ENCODE measurements at regions not wholly inside any gene's neighbourhood (a gene's known extent, or its start where the extent isn't known, plus 50 kb on each side); places are given as distances from the start of the nearest gene placed in this dataset.
"Not testable (repeated sequence)": the region's sequence is repeated elsewhere in the genome, so short reads cannot be mapped to it uniquely, and the experiment has no call there.

- no peak for DNase-seq
Observed at GRCh38 chr13:87736849-87737385, 65.7 kb downstream of the SLITRK5 start.

- DNase-seq, result no peak
Observed at GRCh38 chr13:87754097-87754496, 82.9 kb downstream of the SLITRK5 start.

- DNase-seq, result no peak
Observed at GRCh38 chr13:87769445-87769844, 98.3 kb downstream of the SLITRK5 start.

- DNase-seq, result no peak
Observed at GRCh38 chr13:87777387-87777786, 106.2 kb downstream of the SLITRK5 start.

GRCh38 chr13:87778128-87778527, 107.0 kb downstream of the SLITRK5 start:
- no peak for DNase-seq

- DNase-seq, result no peak
Observed at GRCh38 chr13:87779426-87779825, 108.3 kb downstream of the SLITRK5 start.

GRCh38 chr13:87783366-87783765, 112.2 kb downstream of the SLITRK5 start:
- DNase-seq, result no peak

GRCh38 chr13:87788363-87788762, 117.2 kb downstream of the SLITRK5 start:
- DNase-seq, result no peak

GRCh38 chr13:87792878-87793277, 121.7 kb downstream of the SLITRK5 start:
- DNase-seq, result no peak

GRCh38 chr13:87798536-87798935, 127.4 kb downstream of the SLITRK5 start:
- DNase-seq, result no peak

- no peak for DNase-seq
Observed at GRCh38 chr13:87810391-87810801, 139.2 kb downstream of the SLITRK5 start.

GRCh38 chr13:87810920-87811344, 139.8 kb downstream of the SLITRK5 start:
- DNase-seq, result no peak

GRCh38 chr13:87814403-87814802, 143.2 kb downstream of the SLITRK5 start:
- DNase-seq, result no peak

GRCh38 chr13:87820241-87820640, 149.1 kb downstream of the SLITRK5 start:
- no peak for DNase-seq

GRCh38 chr13:87821512-87821911, 150.3 kb downstream of the SLITRK5 start:
- no peak for DNase-seq

GRCh38 chr13:87826301-87826700, 155.1 kb downstream of the SLITRK5 start:
- not testable (repeated sequence) for DNase-seq

GRCh38 chr13:87827479-87827878, 156.3 kb downstream of the SLITRK5 start:
- DNase-seq, result no peak

GRCh38 chr13:87837522-87837921, 166.4 kb downstream of the SLITRK5 start:
- no peak for DNase-seq

- DNase-seq, result no peak
Observed at GRCh38 chr13:87837946-87838345, 166.8 kb downstream of the SLITRK5 start.

- no peak for DNase-seq
Observed at GRCh38 chr13:87851410-87851809, 180.2 kb downstream of the SLITRK5 start.

GRCh38 chr13:87855553-87855952, 184.4 kb downstream of the SLITRK5 start:
- DNase-seq, result no peak

- no peak for DNase-seq
Observed at GRCh38 chr13:87859261-87859660, 188.1 kb downstream of the SLITRK5 start.

GRCh38 chr13:87867426-87867825, 196.3 kb downstream of the SLITRK5 start:
- DNase-seq, result no peak

GRCh38 chr13:87868731-87869130, 197.6 kb downstream of the SLITRK5 start:
- no peak for DNase-seq

- DNase-seq, result no peak
Observed at GRCh38 chr13:87872813-87873212, 201.6 kb downstream of the SLITRK5 start.

- no peak for DNase-seq
Observed at GRCh38 chr13:87877477-87877876, 206.3 kb downstream of the SLITRK5 start.
